ENCODE measurements at regions not wholly inside any gene's neighbourhood (a gene's known extent, or its start where the extent isn't known, plus 50 kb on each side); places are given as distances from the start of the nearest gene placed in this dataset.

DNA sequence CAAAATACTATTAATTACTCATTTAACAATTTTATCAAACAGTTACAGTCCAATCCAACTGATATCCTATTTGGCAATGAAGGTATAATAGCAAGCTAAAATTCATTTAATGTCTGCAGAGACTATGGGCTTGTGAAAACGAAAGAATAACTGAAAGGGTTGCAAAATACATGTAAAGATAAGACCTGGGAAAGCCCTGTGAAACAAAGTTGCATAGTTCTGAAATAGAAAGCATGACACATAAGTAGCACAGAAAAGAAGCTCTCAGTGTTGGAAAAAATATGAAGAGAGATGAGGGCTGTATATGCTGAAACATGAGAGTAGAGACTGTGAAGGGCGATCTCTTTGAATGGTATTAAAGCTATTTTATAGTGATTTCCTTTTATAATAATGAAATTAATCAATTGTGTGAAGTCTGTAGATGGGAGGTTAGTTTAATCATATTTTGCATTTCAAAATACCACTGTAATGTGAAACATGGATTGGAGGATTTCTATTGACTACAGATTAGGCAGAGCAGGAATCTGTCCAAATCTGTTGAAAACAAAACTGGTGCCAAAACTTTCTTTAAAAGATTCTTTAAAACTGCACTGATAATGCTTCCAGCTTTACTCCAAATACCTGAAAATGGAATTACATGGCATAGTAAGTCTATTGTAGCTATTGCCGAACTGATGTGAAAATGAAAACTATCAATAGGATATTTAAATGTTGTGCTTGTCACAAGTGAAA lies 1518.9 kb upstream of the B3GALT2 start:
- TF ChIP-seq CTCF (conservative IDR thresholded peaks at IDR 0.05): no peak
- TF ChIP-seq EZH2 (IDR thresholded peaks at IDR 0.05; ENCODE audit: low read depth): no peak

All from PC-9 (cell line).